ENCODE measurements at regions not wholly inside any gene's neighbourhood (a gene's known extent, or its start where the extent isn't known, plus 50 kb on each side); places are given as distances from the start of the nearest gene placed in this dataset.
"Not testable (repeated sequence)": the region's sequence is repeated elsewhere in the genome, so short reads cannot be mapped to it uniquely, and the experiment has no call there.

DNA sequence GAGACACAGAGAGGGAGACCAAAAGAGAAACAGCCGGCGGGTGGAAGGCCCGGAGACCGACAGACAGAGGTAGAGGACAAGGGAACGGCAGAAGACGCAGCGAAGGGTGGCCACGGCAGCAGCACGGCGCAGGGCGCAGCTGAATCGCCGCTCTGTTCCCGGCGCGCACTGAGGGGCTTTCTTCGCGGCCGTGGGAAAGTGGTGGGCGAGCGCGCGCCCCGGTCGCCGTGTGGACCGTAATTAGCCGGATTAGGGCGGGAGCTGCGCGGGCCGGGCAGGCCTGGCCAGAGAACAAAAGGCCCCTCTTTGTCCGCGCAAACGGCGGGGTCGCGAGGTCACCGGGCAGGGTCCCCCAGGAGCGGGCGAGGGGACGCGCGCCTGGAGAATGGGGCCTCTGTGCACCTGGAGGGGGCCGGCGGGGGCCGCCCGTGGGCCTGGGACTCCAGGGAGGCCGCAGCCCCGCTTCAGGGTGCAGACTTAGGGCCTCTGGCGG lies 158.3 kb downstream of the ZFP36L2 start:
- Histone ChIP-seq H3K4me3 (no peak overlapping the region), H2AFZ (no peak overlapping the region), H3K9me3 (ENCODE audit: low read depth) (no peaks in the 10 kb centered on the region), H3K27me3 (no peaks in the 10 kb centered on the region), H3K27ac (no peak overlapping the region), H4K20me1 (ENCODE audit: insufficient read depth, poor library complexity, severe bottlenecking) (no peaks in the 10 kb centered on the region), H3K36me3 (replicated peaks; ENCODE audit: insufficient read depth, low read depth) (no peaks in the 10 kb centered on the region), H3K4me1 (ENCODE audit: insufficient read depth) (peaks cover 14% of the 10 kb centered on the region), H3K9me2 (replicated peaks; ENCODE audit: insufficient read depth) (no peaks in the 10 kb centered on the region), H3K4me2 (no peak overlapping the region), H3K79me2 (no peaks in the 10 kb centered on the region)
- TF ChIP-seq EZH2phosphoT487 (IDR thresholded peaks at IDR 0.05; ENCODE audit: low read depth, severe bottlenecking, unreplicated experiment) (no peak), EZH2 (IDR thresholded peaks at IDR 0.05; ENCODE audit: borderline replicate concordance) (no peak)
- TF ChIP-seq, protein P1, sequence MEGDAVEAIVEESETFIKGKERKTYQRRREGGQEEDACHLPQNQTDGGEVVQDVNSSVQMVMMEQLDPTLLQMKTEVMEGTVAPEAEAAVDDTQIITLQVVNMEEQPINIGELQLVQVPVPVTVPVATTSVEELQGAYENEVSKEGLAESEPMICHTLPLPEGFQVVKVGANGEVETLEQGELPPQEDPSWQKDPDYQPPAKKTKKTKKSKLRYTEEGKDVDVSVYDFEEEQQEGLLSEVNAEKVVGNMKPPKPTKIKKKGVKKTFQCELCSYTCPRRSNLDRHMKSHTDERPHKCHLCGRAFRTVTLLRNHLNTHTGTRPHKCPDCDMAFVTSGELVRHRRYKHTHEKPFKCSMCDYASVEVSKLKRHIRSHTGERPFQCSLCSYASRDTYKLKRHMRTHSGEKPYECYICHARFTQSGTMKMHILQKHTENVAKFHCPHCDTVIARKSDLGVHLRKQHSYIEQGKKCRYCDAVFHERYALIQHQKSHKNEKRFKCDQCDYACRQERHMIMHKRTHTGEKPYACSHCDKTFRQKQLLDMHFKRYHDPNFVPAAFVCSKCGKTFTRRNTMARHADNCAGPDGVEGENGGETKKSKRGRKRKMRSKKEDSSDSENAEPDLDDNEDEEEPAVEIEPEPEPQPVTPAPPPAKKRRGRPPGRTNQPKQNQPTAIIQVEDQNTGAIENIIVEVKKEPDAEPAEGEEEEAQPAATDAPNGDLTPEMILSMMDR (IDR thresholded peaks at IDR 0.05; ENCODE audit: poor library complexity) = no peak
- WGBS (ENCODE audit: low lambda C conversion rate, missing lambda C conversion rate) = 94% methylated on average over 34 of the region's 51 CpGs
- no peak for DNase-seq (ENCODE audit: low spot score)

DNA sequence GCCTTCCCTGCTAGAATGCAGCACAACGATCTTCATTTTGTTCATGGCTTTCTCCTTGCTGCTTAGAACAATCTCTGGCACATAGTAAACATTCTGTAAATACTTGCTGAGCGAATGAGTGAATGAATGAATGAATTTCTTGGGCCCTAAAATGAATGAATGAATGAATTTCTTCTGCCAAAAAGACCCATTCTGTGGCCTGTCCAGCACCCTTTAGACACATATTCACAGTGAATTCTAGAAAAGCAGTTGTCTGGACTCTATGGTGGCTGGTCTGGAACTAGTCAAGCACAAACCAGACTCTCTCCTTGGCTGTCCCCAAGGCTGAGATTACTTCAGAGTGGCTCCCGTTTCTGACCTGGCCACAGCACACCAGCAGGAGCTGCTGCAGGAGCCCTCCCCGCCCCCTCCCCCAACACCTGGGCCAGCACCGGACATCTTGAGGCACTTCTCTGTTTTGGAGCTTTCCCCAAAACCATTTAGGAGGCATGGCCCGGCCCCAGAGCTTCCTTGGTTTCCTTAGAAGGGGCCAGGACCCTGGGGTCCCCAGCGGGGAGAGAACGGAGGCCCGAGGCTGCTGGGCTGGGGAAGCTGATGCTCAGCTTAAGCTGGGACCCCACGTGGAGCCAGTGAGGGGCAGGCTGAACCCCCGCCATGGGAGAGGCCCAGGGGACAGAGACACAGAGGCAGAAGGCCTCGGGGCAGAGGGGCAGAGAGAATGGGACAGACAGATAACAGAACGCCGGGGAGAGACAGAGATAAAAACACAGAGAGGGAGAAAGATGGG lies 159.0 kb downstream of the ZFP36L2 start:
- H3K27ac ChIP-seq = no peak overlapping the region

DNA sequence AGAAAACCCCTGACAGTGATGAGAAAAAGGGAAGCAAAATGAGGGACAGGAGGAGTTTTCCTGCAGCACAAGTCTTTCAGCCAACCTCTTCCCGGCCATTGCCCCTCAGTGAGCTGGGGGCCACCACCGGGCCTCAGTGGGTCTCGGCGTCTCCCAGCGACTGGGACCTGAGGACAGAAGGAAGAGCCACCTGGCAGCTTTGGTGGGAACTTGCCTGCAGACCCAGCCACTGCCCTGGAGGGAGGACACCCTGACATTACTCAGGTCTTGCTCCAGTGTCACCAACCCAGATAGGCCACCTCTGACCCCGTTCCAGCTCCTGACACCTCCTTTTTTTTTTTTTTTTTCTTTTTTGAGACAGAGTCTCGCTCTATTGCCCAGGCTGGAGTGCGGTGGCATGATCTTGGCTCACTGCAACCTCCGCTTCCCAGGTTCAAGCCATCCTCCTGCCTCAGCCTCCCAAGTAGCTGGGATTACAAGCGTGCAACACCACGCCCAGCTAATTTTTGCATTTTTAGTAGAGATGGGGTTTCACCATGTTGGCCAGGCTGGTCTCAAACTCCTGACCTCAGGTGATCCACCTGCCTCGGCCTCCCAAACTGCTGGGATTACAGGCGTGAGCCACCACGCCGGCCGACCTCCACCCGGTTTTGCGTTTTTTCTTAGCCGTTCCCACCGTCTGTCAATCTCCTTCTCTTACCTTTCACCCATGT lies 159.7 kb downstream of the ZFP36L2 start:
- H3K79me2 ChIP-seq; H3K4me1 ChIP-seq (ENCODE audit: insufficient read depth); H3K27ac ChIP-seq; DNase-seq (ENCODE audit: low spot score); H3K27me3 ChIP-seq; H4K20me1 ChIP-seq (ENCODE audit: insufficient read depth, poor library complexity, severe bottlenecking); H2AFZ ChIP-seq; H3K9me3 ChIP-seq (ENCODE audit: low read depth); H3K9me2 ChIP-seq (replicated peaks; ENCODE audit: insufficient read depth); H3K4me2 ChIP-seq; H3K36me3 ChIP-seq (replicated peaks; ENCODE audit: insufficient read depth, low read depth); H3K4me3 ChIP-seq: not testable (repeated sequence)
- 92% methylated on average over 20 of the region's 20 CpGs for WGBS (ENCODE audit: low lambda C conversion rate, missing lambda C conversion rate)

More for the DNA sequence above, 159.0 kb downstream of the ZFP36L2 start:
- no peak for DNase-seq (ENCODE audit: low spot score)
- H4K20me1 ChIP-seq (ENCODE audit: insufficient read depth, poor library complexity, severe bottlenecking) = no peaks in the 10 kb centered on the region
- no peaks in the 10 kb centered on the region for H3K36me3 ChIP-seq (replicated peaks; ENCODE audit: insufficient read depth, low read depth)
- no peak overlapping the region for H2AFZ ChIP-seq
- no peaks in the 10 kb centered on the region for H3K9me2 ChIP-seq (replicated peaks; ENCODE audit: insufficient read depth)
- TF ChIP-seq EZH2phosphoT487 (IDR thresholded peaks at IDR 0.05; ENCODE audit: low read depth, severe bottlenecking, unreplicated experiment) = no peak
- TF ChIP-seq EZH2 (IDR thresholded peaks at IDR 0.05; ENCODE audit: borderline replicate concordance) = no peak
- TF ChIP-seq, protein P1 (IDR thresholded peaks at IDR 0.05; ENCODE audit: poor library complexity) = no peak
- no peaks in the 10 kb centered on the region for H3K79me2 ChIP-seq
- H3K4me3 ChIP-seq = no peak overlapping the region
- no peaks in the 10 kb centered on the region for H3K9me3 ChIP-seq (ENCODE audit: low read depth)
- no peaks in the 10 kb centered on the region for H3K27me3 ChIP-seq
- peaks cover 13% of the 10 kb centered on the region for H3K4me1 ChIP-seq (ENCODE audit: insufficient read depth)
- no peak overlapping the region for H3K4me2 ChIP-seq
- WGBS (ENCODE audit: low lambda C conversion rate, missing lambda C conversion rate) = 80% methylated on average over 14 of the region's 14 CpGs

DNA sequence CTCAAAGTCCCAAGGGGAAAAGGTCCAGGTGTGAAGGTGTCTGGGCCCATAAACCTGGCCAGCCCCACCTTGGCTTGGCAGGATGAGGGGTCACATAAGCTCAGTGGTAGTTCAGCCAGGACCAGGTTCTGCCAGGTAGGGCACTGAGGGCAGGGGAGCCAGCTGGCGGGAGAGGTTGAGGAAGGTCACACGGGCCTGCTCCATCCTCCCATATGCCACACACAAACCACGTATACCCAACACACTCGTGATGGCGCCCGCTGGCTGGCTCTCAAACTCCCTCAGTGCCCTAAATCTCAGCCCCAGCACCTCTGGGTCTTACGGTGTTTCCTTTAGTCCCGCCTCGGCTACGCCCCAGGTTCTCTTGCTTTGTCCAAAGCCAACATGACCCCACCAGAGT lies 160.5 kb downstream of the ZFP36L2 start:
- no peaks in the 10 kb centered on the region for H3K79me2 ChIP-seq
- no peaks in the 10 kb centered on the region for H3K9me3 ChIP-seq (ENCODE audit: low read depth)
- no peaks in the 10 kb centered on the region for H3K4me1 ChIP-seq (ENCODE audit: insufficient read depth)
- TF ChIP-seq EZH2 (IDR thresholded peaks at IDR 0.05; ENCODE audit: borderline replicate concordance) (no peak), EZH2phosphoT487 (IDR thresholded peaks at IDR 0.05; ENCODE audit: low read depth, severe bottlenecking, unreplicated experiment) (no peak)
- TF ChIP-seq, protein P1 (IDR thresholded peaks at IDR 0.05; ENCODE audit: poor library complexity) = no peak
- H3K27me3 ChIP-seq = no peaks in the 10 kb centered on the region
- no peak overlapping the region for H3K27ac ChIP-seq
- WGBS (ENCODE audit: low lambda C conversion rate, missing lambda C conversion rate) = 96% methylated on average over 10 of the region's 10 CpGs
- H3K36me3 ChIP-seq (replicated peaks; ENCODE audit: insufficient read depth, low read depth) = no peaks in the 10 kb centered on the region
- H4K20me1 ChIP-seq (ENCODE audit: insufficient read depth, poor library complexity, severe bottlenecking) = no peaks in the 10 kb centered on the region
- H3K4me3 ChIP-seq = no peak overlapping the region
- no peaks in the 10 kb centered on the region for H3K9me2 ChIP-seq (replicated peaks; ENCODE audit: insufficient read depth)
- H3K4me2 ChIP-seq = no peak overlapping the region
- no peak overlapping the region for H2AFZ ChIP-seq
- DNase-seq (ENCODE audit: low spot score) = no peak
